Left lung (tissue), 4 donors: ENCODE measurements at regions not wholly inside any gene's neighbourhood (a gene's known extent, or its start where the extent isn't known, plus 50 kb on each side); places are given as distances from the start of the nearest gene placed in this dataset.
A peak's percentile ranks its signal among the peaks of the same experiment; 100 is the strongest.
"Not testable (repeated sequence)": the region's sequence is repeated elsewhere in the genome, so short reads cannot be mapped to it uniquely, and the experiment has no call there.

Experiments
- ATAC-seq: fragments of 200-7000 bp; cut with Tn5 transposase; one replicate; pipeline ENCODE4 v1.9.1; 2020; ENCODE audit warnings: moderate library complexity
- DNase-seq, 4 donors: peaks; one replicate each; pipeline ENCODE4 v3.0.0-alpha.2; 2013 to 2020
- H3K27ac ChIP-seq, 2 donors: fragments of 200-600 bp; sonication (generic) in 1 of 2; one replicate each; pipeline versions ENCODE4 v1.5.0 to v1.8.0; 2020 to 2021
- H3K27me3 ChIP-seq, 2 donors: fragments of 200-600 bp; sonication (generic) in 1 of 2; one replicate each; pipeline versions ENCODE4 v1.5.0 to v1.8.0; 2020 to 2021
- H3K36me3 ChIP-seq, 2 donors: fragments of 200-600 bp; sonication (generic) in 1 of 2; one replicate each; pipeline versions ENCODE4 v1.5.0 to v1.8.0; 2020 to 2021
- H3K4me1 ChIP-seq, 2 donors: fragments of 200-600 bp; one replicate each; pipeline ENCODE4 v1.8.0; 2021
- H3K4me3 ChIP-seq, 2 donors: fragments of 200-600 bp; sonication (generic) in 1 of 2; one replicate each; pipeline versions ENCODE4 v1.5.0 to v1.8.0; 2020 to 2021; ENCODE audit warnings: mild to moderate bottlenecking in 1 of 2
- H3K9me3 ChIP-seq, 2 donors: fragments of 200-600 bp; sonication (generic) in 1 of 2; one replicate each; pipeline versions ENCODE4 v1.5.0 to v1.8.0; 2020 to 2021
- intact Hi-C, 2 donors: fragments of 100-400 bp; cut with DNase I; formaldehyde crosslinking; loops; one replicate each; pipeline versions ENCODE4 v1.11.2 to v1.14.2; 2022
- TF ChIP-seq, protein P1 (sequence below), 2 donors: fragments of 200-600 bp; sonication (generic) in 1 of 2; IDR thresholded peaks; one replicate each; pipeline versions ENCODE4 v1.5.0 to v1.8.0; 2021; ENCODE audit warnings: antibody characterized with exemption in 2 of 2
- donor health status: DM: no; HTN: yes; CAD: no.
- donor health status: DM: no; HTN: no; CAD: no.

DNA sequence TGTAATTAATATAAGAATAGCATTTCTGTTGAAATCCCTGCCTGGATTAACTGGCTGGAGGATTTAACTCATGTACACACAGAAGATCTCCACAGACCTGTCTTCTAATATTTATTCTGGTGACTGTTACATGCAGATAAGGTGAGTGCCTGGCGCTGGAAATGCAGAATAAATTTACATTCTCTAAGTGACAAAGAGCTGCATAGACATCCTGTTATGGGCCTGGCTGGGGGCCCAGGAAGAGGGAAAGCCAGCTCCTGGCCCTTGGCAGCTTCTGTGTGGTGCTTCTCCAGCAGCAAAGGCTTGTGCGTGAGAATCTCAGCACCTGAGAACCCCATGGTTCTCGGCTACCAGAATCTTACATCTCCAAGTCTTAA is 446.6 kb downstream of the PTPRU start:
- Histone ChIP-seq H3K36me3 (no peaks in the 10 kb centered on the region), H3K9me3 (no peaks in the 10 kb centered on the region), H3K4me3 (no peak overlapping the region), H3K27ac (no peak overlapping the region), H3K4me1 (no peaks in the 10 kb centered on the region), H3K27me3 (peaks cover 0 to 35% of the 10 kb centered on the region in 2 donors)
- DNase-seq (no peak), ATAC-seq (peak; percentile 32)
- TF ChIP-seq, protein P1, sequence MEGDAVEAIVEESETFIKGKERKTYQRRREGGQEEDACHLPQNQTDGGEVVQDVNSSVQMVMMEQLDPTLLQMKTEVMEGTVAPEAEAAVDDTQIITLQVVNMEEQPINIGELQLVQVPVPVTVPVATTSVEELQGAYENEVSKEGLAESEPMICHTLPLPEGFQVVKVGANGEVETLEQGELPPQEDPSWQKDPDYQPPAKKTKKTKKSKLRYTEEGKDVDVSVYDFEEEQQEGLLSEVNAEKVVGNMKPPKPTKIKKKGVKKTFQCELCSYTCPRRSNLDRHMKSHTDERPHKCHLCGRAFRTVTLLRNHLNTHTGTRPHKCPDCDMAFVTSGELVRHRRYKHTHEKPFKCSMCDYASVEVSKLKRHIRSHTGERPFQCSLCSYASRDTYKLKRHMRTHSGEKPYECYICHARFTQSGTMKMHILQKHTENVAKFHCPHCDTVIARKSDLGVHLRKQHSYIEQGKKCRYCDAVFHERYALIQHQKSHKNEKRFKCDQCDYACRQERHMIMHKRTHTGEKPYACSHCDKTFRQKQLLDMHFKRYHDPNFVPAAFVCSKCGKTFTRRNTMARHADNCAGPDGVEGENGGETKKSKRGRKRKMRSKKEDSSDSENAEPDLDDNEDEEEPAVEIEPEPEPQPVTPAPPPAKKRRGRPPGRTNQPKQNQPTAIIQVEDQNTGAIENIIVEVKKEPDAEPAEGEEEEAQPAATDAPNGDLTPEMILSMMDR (IDR thresholded peaks at IDR 0.05), result no peak
- intact Hi-C loops, result no loop called here

DNA sequence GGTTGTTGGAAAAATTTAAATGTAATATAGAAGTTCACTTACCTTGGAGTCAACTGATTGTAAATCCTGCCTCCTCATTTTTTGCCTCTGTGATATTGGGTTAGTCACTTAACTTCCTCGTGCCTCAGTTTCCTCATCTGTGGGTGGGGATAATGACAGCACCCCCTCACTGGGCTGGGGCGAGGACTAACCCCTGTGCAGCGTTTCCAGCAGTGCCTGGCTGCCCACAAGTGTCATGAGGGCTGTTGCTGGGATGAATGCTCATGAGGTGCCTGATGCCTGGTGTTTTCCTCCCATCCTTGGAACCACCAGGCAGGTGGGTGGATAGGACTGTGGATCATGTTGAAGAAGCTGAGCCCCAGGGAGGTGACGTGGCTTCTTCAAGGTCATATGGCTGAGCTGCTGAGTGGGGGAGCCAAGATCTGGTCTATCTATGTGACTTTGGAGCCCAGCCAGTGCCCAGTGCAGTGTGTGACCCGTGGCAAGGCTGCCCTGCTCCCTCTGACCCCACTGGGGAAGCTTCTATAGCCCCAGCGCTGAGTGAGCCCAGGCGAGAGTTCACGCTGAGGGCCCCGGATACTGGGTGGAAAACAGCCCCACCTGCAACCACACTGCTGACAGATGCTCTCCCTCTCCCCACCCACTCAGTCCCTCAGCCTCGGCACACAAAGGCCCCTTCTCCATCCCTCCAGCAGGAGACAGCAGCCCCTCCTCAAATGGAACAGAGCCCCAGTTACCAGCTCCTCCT is 446.0 kb downstream of the PTPRU start:
- ATAC-seq (no peak), DNase-seq (no peak)
- intact Hi-C loops, result no loop called here
- H3K27me3 ChIP-seq, result peaks cover 0 to 29% of the 10 kb centered on the region in 2 donors
- H3K4me3 ChIP-seq, result no peak overlapping the region
- H3K4me1 ChIP-seq, result no peaks in the 10 kb centered on the region
- no peak overlapping the region for H3K27ac ChIP-seq
- no peaks in the 10 kb centered on the region for H3K36me3 ChIP-seq
- TF ChIP-seq, protein P1 (IDR thresholded peaks at IDR 0.05), result no peak
- no peaks in the 10 kb centered on the region for H3K9me3 ChIP-seq

DNA sequence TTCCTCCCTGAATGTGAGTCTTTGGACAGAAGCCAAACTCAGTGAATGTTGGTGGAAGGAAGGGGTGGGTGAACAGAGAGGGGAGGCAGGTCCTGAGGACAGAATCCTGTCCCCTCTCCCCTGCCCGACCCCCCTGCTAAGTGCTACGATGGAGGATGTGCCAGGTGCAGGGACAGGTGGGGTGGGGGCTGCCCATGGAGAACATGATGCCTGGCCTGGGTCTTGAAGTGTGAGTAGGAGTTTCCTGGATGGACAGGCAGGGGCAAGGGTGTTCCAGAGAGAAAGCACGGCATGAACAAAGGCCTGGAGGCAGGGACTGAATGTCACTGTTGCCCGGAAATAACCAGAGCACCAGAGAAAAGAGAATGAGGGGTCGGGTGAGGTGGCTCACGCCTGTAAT is 445.1 kb downstream of the PTPRU start:
- H3K4me3 ChIP-seq, H3K9me3 ChIP-seq, intact Hi-C loops, H3K36me3 ChIP-seq, H3K4me1 ChIP-seq, DNase-seq, ATAC-seq, H3K27ac ChIP-seq: not testable (repeated sequence)
- peaks cover 0 to 20% of the 10 kb centered on the region in 2 donors for H3K27me3 ChIP-seq

DNA sequence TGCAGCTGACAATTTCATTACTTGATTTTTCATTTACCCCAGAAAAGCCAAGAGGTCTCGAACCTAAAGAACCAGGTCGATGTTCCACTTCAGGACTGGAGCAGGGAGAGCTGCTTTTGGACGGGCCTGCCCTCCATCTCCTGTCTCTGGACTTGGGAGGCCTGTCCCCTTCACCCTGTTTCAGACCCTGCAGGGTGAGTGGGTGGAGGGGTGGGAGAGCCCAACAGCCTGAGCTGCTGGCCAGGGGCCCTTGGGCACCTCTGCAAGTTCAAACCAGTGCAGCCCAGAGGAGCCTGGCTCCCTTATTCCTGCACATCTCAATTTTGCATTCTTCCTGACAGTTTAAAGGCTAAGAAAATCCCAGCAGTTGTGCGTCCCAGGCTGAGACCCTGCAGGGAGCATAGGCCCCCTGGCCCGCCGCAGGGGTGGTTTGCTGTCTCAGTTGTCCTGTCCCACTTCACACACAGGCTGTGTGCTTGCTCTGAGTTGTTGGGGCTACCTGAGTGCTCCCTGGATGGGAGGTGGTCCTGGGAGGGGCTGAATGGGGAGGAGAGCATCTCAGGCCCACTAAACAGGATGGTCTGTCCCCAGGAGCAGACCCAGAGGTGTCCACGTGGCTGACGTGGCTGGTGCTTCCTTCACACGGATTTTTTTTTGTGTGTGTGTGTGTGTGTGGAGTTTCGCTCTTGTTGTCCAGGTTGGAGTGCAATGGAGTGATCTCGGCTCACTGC is 443.7 kb downstream of the PTPRU start:
- TF ChIP-seq, protein P1 (IDR thresholded peaks at IDR 0.05), result no peak
- DNase-seq (no peak), ATAC-seq (no peak)
- intact Hi-C loops, result no loop called here
- Histone ChIP-seq H3K4me3 (no peak overlapping the region), H3K4me1 (no peaks in the 10 kb centered on the region), H3K9me3 (no peaks in the 10 kb centered on the region), H3K36me3 (no peaks in the 10 kb centered on the region), H3K27me3 (peaks cover 0 to 14% of the 10 kb centered on the region in 2 donors), H3K27ac (no peak overlapping the region)

DNA sequence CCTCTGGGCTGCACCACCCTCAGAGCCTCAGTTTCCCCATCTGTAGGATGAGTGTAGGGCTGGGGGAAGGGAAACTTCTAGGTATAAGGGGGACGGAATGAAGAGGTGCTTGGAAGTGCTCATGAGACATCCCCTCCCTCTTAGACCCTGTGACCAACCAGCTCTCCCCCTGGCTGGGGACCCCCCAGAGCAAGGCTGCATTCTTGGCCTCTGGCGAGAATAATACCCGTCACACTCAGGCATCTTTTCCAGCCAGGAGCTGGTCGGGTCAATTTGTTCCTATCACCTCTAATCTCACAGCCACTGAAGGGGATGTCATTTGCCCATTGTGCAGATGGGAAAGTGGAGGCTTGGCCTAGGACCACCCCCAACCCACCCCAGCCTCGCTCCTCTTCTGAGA is 443.0 kb downstream of the PTPRU start:
- TF ChIP-seq, protein P1 (IDR thresholded peaks at IDR 0.05), result no peak
- H3K36me3 ChIP-seq, result no peaks in the 10 kb centered on the region
- intact Hi-C loops, result no loop called here
- ATAC-seq, result no peak
- no peak overlapping the region for H3K4me3 ChIP-seq
- H3K4me1 ChIP-seq, result no peaks in the 10 kb centered on the region
- no peak for DNase-seq
- no peaks in the 10 kb centered on the region for H3K9me3 ChIP-seq
- H3K27ac ChIP-seq, result no peak overlapping the region
- H3K27me3 ChIP-seq, result peaks cover 0 to 7% of the 10 kb centered on the region in 2 donors
